ENCODE measurements at regions not wholly inside any gene's neighbourhood (a gene's known extent, or its start where the extent isn't known, plus 50 kb on each side); places are given as distances from the start of the nearest gene placed in this dataset.

DNA sequence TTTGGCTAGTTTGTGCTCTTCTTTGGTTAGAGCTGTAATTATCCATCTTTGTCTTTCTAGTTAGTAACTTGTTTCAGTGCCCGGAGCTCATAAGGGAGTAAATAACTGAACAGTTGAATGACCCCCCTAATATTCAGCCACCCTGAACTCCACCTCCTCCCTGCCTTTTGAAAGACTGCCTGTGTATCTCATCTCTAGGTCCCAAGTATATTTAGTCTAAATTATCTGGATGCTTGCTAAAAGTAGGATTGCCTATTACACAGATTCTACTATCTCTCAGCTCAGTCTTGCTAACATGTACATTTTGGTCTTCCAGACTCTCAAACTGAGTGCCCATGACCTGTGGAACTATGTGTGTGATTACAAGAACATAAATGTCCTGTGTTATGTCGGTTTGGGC is 145.9 kb downstream of the GJA1 start:
- no peak for TF ChIP-seq EZH2 (IDR thresholded peaks at IDR 0.05; ENCODE audit: borderline replicate concordance, insufficient read depth, low read length, poor library complexity, severe bottlenecking)
- no peak for TF ChIP-seq POLR2AphosphoS5 (IDR thresholded peaks at IDR 0.05)
- TF ChIP-seq EP300 (conservative IDR thresholded peaks at IDR 0.05; ENCODE audit: poor library complexity, severe bottlenecking) = no peak
- TF ChIP-seq REST (IDR thresholded peaks at IDR 0.05; ENCODE audit: borderline replicate concordance) = no peak
- TF ChIP-seq, protein P1, sequence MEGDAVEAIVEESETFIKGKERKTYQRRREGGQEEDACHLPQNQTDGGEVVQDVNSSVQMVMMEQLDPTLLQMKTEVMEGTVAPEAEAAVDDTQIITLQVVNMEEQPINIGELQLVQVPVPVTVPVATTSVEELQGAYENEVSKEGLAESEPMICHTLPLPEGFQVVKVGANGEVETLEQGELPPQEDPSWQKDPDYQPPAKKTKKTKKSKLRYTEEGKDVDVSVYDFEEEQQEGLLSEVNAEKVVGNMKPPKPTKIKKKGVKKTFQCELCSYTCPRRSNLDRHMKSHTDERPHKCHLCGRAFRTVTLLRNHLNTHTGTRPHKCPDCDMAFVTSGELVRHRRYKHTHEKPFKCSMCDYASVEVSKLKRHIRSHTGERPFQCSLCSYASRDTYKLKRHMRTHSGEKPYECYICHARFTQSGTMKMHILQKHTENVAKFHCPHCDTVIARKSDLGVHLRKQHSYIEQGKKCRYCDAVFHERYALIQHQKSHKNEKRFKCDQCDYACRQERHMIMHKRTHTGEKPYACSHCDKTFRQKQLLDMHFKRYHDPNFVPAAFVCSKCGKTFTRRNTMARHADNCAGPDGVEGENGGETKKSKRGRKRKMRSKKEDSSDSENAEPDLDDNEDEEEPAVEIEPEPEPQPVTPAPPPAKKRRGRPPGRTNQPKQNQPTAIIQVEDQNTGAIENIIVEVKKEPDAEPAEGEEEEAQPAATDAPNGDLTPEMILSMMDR (IDR thresholded peaks at IDR 0.05; ENCODE audit: poor library complexity, severe bottlenecking) = no peak
- no peak for TF ChIP-seq TAF1 (IDR thresholded peaks at IDR 0.05; ENCODE audit: low read depth)
- TF ChIP-seq SMC3 (conservative IDR thresholded peaks at IDR 0.05; ENCODE audit: poor library complexity) = no peak
- TF ChIP-seq MXI1 (conservative IDR thresholded peaks at IDR 0.05; ENCODE audit: poor library complexity, severe bottlenecking) = no peak
